WTC11 (cell line): ENCODE measurements at regions not wholly inside any gene's neighbourhood (a gene's known extent, or its start where the extent isn't known, plus 50 kb on each side); places are given as distances from the start of the nearest gene placed in this dataset.

ENCODE experiments used
- ATAC-seq: fragments of 200-7000 bp; cut with Tn5 transposase; 2 replicates; pipeline ENCODE4 v1.10.0; 2021; ENCODE audit warnings: mild to moderate bottlenecking, moderate library complexity
- CTCF ChIA-PET: fragments of 300-600 bp; sonication (Branson Sonifier 250); formaldehyde crosslinking; loops from one replicate; lab custom pipeline; 2021; ENCODE audit warnings: antibody characterized with exemption; lab: Charles Lee
- POLR2A ChIA-PET: fragments of 350-600 bp; sonication (Branson Sonifier 250); formaldehyde crosslinking; loops from one replicate; lab custom pipeline; 2021; ENCODE audit warnings: antibody characterized with exemption; lab: Charles Lee
- DNase-seq: peaks from one replicate; pipeline ENCODE4 v3.0.0; 2021; ENCODE audit warnings: low spot score
- H3K27ac Mint-ChIP-seq: 2 replicates; pipeline ENCODE4 v1.8.0; 2021; ENCODE audit warnings: mixed read lengths
- H3K27me3 Mint-ChIP-seq: 2 replicates; pipeline ENCODE4 v1.8.0; 2021; ENCODE audit warnings: low read depth, mild to moderate bottlenecking, moderate library complexity, mixed read lengths
- H3K36me3 Mint-ChIP-seq: 2 replicates; pipeline ENCODE4 v1.8.0; 2021; ENCODE audit warnings: mixed read lengths
- H3K4me1 Mint-ChIP-seq: 2 replicates; pipeline ENCODE4 v1.8.0; 2022; ENCODE audit warnings: mixed read lengths
- H3K4me3 Mint-ChIP-seq: 2 replicates; pipeline ENCODE4 v1.8.0; 2021; ENCODE audit warnings: mild to moderate bottlenecking, moderate library complexity, mixed read lengths
- H3K9me3 Mint-ChIP-seq: 2 replicates; pipeline ENCODE4 v1.8.0; 2021; ENCODE audit warnings: mixed read lengths
- ARID4B ChIP-seq: sonication (generic); formaldehyde crosslinking; IDR thresholded peaks from 2 replicates; pipeline ENCODE4 v1.8.0; 2023; ENCODE audit warnings: missing genetic modification reagents, mild to moderate bottlenecking, borderline replicate concordance
- ATF3 ChIP-seq: sonication (generic); formaldehyde crosslinking; conservative IDR thresholded peaks from 2 replicates; pipeline ENCODE4 v1.8.1; 2022; ENCODE audit warnings: mild to moderate bottlenecking, missing genetic modification reagents
- ATF6 ChIP-seq: sonication (generic); formaldehyde crosslinking; IDR thresholded peaks from 2 replicates; pipeline ENCODE4 v1.8.1; 2023; ENCODE audit warnings: mild to moderate bottlenecking, missing genetic modification reagents
- E2F4 ChIP-seq: sonication (generic); formaldehyde crosslinking; IDR thresholded peaks from 2 replicates; pipeline ENCODE4 v1.8.1; 2022; ENCODE audit warnings: low read depth, mild to moderate bottlenecking, moderate library complexity, missing genetic modification reagents, borderline replicate concordance
- ESRRA ChIP-seq: sonication (generic); formaldehyde crosslinking; IDR thresholded peaks from 2 replicates; pipeline ENCODE4 v1.8.1; 2022; ENCODE audit warnings: mild to moderate bottlenecking, missing genetic modification reagents, borderline replicate concordance
- FOXP1 ChIP-seq: sonication (generic); formaldehyde crosslinking; IDR thresholded peaks from 2 replicates; pipeline ENCODE4 v1.8.0; 2022; ENCODE audit warnings: missing genetic modification reagents, mild to moderate bottlenecking, moderate library complexity, borderline replicate concordance
- GTF2I ChIP-seq: fragments of 250-450 bp; sonication (Bioruptor Pico); conservative IDR thresholded peaks from 2 replicates; pipeline ENCODE4 v1.4.0; 2021; ENCODE audit warnings: mild to moderate bottlenecking
- JUN ChIP-seq: sonication (generic); formaldehyde crosslinking; IDR thresholded peaks from 2 replicates; pipeline ENCODE4 v1.8.0; 2023; ENCODE audit warnings: mild to moderate bottlenecking, missing genetic modification reagents
- STAT6 ChIP-seq: sonication (generic); formaldehyde crosslinking; conservative IDR thresholded peaks from 2 replicates; pipeline ENCODE4 v1.8.1; 2023; ENCODE audit warnings: mild to moderate bottlenecking, low read depth, missing genetic modification reagents, moderate library complexity
- TP53 ChIP-seq: sonication (generic); formaldehyde crosslinking; IDR thresholded peaks from 2 replicates; pipeline ENCODE4 v1.8.1; 2023; ENCODE audit warnings: mild to moderate bottlenecking, missing genetic modification reagents
- ZNF121 ChIP-seq: sonication (generic); formaldehyde crosslinking; IDR thresholded peaks from 2 replicates; pipeline ENCODE4 v1.8.0; 2023; ENCODE audit warnings: missing genetic modification reagents
- ZNF232 ChIP-seq: sonication (generic); formaldehyde crosslinking; IDR thresholded peaks from 2 replicates; pipeline ENCODE4 v1.8.0; 2022; ENCODE audit warnings: mild to moderate bottlenecking, missing genetic modification reagents
- ZNF396 ChIP-seq: fragments of 250-450 bp; sonication (Bioruptor Pico); IDR thresholded peaks from 2 replicates; pipeline ENCODE4 v1.8.0; 2021; ENCODE audit warnings: mild to moderate bottlenecking, moderate library complexity, borderline replicate concordance
- ZNF423 ChIP-seq: fragments of 250-450 bp; sonication (Bioruptor Pico); IDR thresholded peaks from 2 replicates; pipeline ENCODE4 v2.1.2; 2022; ENCODE audit warnings: mild to moderate bottlenecking, moderate library complexity
- TF ChIP-seq, protein P1 (sequence below): fragments of 250-450 bp; sonication (Bioruptor Pico); IDR thresholded peaks from 2 replicates; pipeline ENCODE4 v1.9.0; 2021; ENCODE audit warnings: moderate library complexity, mild to moderate bottlenecking, inconsistent platforms, borderline replicate concordance
- TF ChIP-seq, protein P2 (sequence below): fragments of 250-450 bp; sonication (Bioruptor Pico); IDR thresholded peaks from 2 replicates; pipeline ENCODE4 v2.1.2; 2022; ENCODE audit warnings: mild to moderate bottlenecking, moderate library complexity
- TF ChIP-seq, protein P3 (sequence below): fragments of 250-450 bp; sonication (Bioruptor Pico); conservative IDR thresholded peaks from 2 replicates; pipeline ENCODE4 v1.9.0; 2021; ENCODE audit warnings: mild to moderate bottlenecking

GRCh38 chr10:100621360-100622205 is 85.8 kb downstream of the HIF1AN start:
- ChIA-PET CTCF (interaction anchor here (0.6 to 2.3 kb wide), 5 partner anchors 43 to 257 kb away, joined by 3 to 11 read pairs (median 6); no protein-coding TSS in a partner anchor), POLR2A (no interaction called here)
- no peak for ATAC-seq
- H3K36me3 Mint-ChIP-seq = no peaks in the 10 kb centered on the region
- H3K4me3 Mint-ChIP-seq = no peak overlapping the region
- H3K9me3 Mint-ChIP-seq = no peaks in the 10 kb centered on the region
- peaks cover 11% of the 10 kb centered on the region for H3K27me3 Mint-ChIP-seq
- peaks cover 23% of the 10 kb centered on the region for H3K4me1 Mint-ChIP-seq
- H3K27ac Mint-ChIP-seq = no peak overlapping the region
- DNase-seq = no peak
- TF ChIP-seq ZNF121 = no peak
- no peak for TF ChIP-seq ARID4B (CRISPR knock-in tag)
- TF ChIP-seq ATF3 (CRISPR knock-in tag) = no peak
- no peak for TF ChIP-seq E2F4 (CRISPR knock-in tag)
- TF ChIP-seq ZNF423 (CRISPR knock-in tag) = no peak
- TF ChIP-seq, protein P1, sequence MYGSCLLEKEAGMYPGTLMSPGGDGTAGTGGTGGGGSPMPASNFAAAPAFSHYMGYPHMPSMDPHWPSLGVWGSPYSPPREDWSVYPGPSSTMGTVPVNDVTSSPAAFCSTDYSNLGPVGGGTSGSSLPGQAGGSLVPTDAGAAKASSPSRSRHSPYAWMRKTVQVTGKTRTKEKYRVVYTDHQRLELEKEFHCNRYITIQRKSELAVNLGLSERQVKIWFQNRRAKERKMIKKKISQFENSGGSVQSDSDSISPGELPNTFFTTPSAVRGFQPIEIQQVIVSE (CRISPR knock-in tag) = no peak
- TF ChIP-seq, protein P2, sequence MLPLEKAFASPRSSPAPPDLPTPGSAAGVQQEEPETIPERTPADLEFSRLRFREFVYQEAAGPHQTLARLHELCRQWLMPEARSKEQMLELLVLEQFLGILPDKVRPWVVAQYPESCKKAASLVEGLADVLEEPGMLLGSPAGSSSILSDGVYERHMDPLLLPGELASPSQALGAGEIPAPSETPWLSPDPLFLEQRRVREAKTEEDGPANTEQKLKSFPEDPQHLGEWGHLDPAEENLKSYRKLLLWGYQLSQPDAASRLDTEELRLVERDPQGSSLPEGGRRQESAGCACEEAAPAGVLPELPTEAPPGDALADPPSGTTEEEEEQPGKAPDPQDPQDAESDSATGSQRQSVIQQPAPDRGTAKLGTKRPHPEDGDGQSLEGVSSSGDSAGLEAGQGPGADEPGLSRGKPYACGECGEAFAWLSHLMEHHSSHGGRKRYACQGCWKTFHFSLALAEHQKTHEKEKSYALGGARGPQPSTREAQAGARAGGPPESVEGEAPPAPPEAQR = no peak
- no peak for TF ChIP-seq ATF6 (CRISPR knock-in tag)
- TF ChIP-seq, protein P3, sequence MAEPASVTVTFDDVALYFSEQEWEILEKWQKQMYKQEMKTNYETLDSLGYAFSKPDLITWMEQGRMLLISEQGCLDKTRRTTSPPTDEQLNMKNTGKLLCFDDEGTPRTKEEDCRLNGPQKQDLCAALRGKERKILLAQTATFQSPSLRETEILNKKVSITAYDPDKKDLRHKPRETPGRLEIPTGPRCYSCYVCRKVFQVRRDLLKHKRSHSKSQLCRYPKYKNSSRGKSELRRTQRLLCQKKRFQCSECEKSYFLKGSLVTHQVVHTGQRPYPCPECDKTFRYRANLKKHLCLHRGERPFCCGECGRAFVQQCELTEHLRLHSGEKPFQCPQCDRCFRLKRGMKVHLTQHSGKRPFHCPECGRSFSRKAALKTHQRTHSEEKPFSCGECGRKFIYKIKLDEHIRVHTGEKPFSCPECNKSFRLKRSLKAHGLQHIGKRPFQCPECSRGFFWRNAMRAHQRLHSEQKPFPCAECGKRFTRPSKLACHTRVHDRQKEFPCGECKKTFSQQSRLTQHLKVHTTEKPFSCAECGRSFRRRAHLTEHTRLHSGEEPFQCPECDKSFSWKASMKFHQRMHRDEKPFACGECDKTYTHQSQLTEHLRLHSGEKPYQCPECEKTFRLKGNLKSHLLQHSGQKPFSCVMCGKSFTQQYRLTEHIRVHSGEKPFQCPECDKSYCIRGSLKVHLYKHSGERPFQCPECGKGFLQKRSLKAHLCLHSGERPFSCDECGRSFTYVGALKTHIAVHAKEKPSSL (CRISPR knock-in tag) = no peak
- TF ChIP-seq ESRRA (CRISPR knock-in tag) = no peak
- no peak for TF ChIP-seq STAT6 (CRISPR knock-in tag)
- TF ChIP-seq FOXP1 (CRISPR knock-in tag) = no peak
- no peak for TF ChIP-seq TP53 (CRISPR knock-in tag)
- no peak for TF ChIP-seq GTF2I (CRISPR knock-in tag)
- TF ChIP-seq JUN (CRISPR knock-in tag) = no peak
- no peak for TF ChIP-seq ZNF232 (CRISPR knock-in tag)
- TF ChIP-seq ZNF396 (CRISPR knock-in tag) = no peak
